ENCODE measurements at regions not wholly inside any gene's neighbourhood (a gene's known extent, or its start where the extent isn't known, plus 50 kb on each side); places are given as distances from the start of the nearest gene placed in this dataset.

DNA sequence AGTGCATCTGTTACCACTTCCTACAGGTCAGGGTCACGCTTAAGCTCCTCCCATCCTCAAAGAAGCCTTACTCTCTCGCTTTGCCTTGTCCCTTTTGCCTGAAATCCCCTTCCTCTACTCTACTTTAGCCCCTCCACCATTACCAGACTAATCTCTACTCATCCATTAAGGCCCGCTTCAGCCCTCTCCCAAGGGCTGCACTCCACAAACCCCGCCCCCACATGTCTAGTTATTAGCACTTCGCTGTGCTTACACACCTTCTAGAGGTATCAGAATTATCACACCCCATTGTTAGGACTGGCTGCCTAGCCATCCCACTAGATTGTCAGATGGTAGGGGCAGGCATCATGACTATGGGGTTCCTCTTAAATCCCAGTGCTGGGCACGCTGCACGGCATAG is 565.7 kb upstream of the WWC1 start:
- no peak overlapping the region for H2AFZ ChIP-seq
- no peak for DNase-seq
- in situ Hi-C loops (cut with MboI): loop anchor here (10.0 kb wide), 1 partner anchor 89 kb away; no protein-coding TSS in a partner anchor

DNA sequence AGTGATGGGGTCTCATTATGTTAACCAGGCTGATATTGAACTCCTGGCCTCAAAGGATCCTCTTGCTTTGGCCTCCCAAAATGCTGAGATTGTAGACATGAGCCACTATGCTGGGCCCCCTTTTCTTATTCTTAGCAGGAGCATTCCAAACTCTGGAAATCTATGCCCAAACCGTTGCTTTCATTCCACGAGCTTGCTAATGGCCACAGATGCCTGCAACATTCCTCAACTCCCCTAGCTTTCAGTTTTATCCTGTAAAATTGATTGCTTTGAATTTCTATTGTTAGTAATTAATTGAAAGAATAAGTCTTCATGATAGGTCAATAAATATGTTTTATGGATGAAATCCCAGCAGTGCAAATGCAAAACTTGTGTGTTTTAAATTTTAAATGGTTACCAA is 564.8 kb upstream of the WWC1 start:
- no peak for DNase-seq
- H3K27ac ChIP-seq: no peak overlapping the region
- no peaks in the 10 kb centered on the region for H3K9me3 ChIP-seq (ENCODE audit: low read depth)

More for the DNA sequence above, 565.7 kb upstream of the WWC1 start:
- Histone ChIP-seq H3K4me1 (ENCODE audit: insufficient read depth) (peaks cover 41% of the 10 kb centered on the region), H3K79me2 (ENCODE audit: insufficient read depth) (no peaks in the 10 kb centered on the region), H3F3A (ENCODE audit: insufficient read depth) (peaks cover 27% of the 10 kb centered on the region), H3K9ac (no peak overlapping the region), H3K4me3 (no peak overlapping the region), H3K4me2 (ENCODE audit: unreplicated experiment) (no peak overlapping the region), H4K20me1 (ENCODE audit: insufficient read depth) (no peaks in the 10 kb centered on the region), H3K27ac (no peak overlapping the region), H3K9me3 (ENCODE audit: low read depth) (no peaks in the 10 kb centered on the region), H3K27me3 (replicated peaks; ENCODE audit: insufficient read depth) (no peaks in the 10 kb centered on the region), H3K36me3 (ENCODE audit: low read depth) (no peaks in the 10 kb centered on the region), H3K9me2 (ENCODE audit: insufficient read depth) (no peaks in the 10 kb centered on the region)
- no peak for TF ChIP-seq EZH2phosphoT487 (IDR thresholded peaks at IDR 0.05; ENCODE audit: insufficient read depth, low read depth)
- no peak for TF ChIP-seq EZH2 (IDR thresholded peaks at IDR 0.05; ENCODE audit: insufficient read depth, poor library complexity, severe bottlenecking)
- WGBS, 2 experiments (ENCODE audit: low coverage in 1 of 2, low lambda C conversion rate in 2 of 2, missing lambda C conversion rate in 2 of 2): 91 to 95% methylated on average over 7 of the region's 7 CpGs

DNA sequence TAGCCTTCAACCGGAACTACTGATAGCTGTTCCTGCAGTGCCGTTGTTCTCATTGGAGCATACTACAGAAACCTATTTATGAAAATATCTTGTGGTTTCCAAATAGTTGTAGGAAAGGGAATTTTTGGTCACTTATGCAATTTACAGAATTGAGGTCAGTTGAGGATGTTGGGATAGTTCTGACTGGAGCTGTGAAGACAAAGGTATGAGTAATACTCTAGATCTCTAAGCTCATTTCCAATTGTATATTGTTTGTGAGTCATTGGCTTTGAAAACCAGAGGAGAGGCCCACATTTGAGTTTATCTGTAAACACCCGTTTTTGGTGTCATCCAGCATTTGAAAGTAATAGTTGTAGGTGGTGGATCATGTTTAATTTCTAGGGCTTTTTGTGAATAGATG is 561.3 kb upstream of the WWC1 start:
- Histone ChIP-seq H3K9ac (peak overlapping the region; percentile 46), H3K4me1 (ENCODE audit: insufficient read depth) (peaks cover 41% of the 10 kb centered on the region), H2AFZ (no peak overlapping the region), H3K79me2 (ENCODE audit: insufficient read depth) (no peaks in the 10 kb centered on the region), H4K20me1 (ENCODE audit: insufficient read depth) (no peaks in the 10 kb centered on the region), H3K4me3 (no peak overlapping the region), H3F3A (ENCODE audit: insufficient read depth) (peaks cover 40% of the 10 kb centered on the region), H3K4me2 (ENCODE audit: unreplicated experiment) (peak overlapping the region; percentile 32), H3K9me3 (ENCODE audit: low read depth) (no peaks in the 10 kb centered on the region), H3K9me2 (ENCODE audit: insufficient read depth) (no peaks in the 10 kb centered on the region), H3K27me3 (replicated peaks; ENCODE audit: insufficient read depth) (no peaks in the 10 kb centered on the region), H3K27ac (peak overlapping the region; percentile 86), H3K36me3 (ENCODE audit: low read depth) (no peaks in the 10 kb centered on the region)
- TF ChIP-seq EZH2 (IDR thresholded peaks at IDR 0.05; ENCODE audit: insufficient read depth, poor library complexity, severe bottlenecking) (no peak), EZH2phosphoT487 (IDR thresholded peaks at IDR 0.05; ENCODE audit: insufficient read depth, low read depth) (no peak)
- WGBS, 2 experiments (ENCODE audit: low coverage in 1 of 2, low lambda C conversion rate in 2 of 2, missing lambda C conversion rate in 2 of 2): 3% methylated on average over 3 of the region's 3 CpGs
- in situ Hi-C loops (cut with MboI): no loop called here
- DNase-seq: peak; percentile 96

More for the DNA sequence above, 564.8 kb upstream of the WWC1 start:
- no peak overlapping the region for H3K9ac ChIP-seq
- no peak overlapping the region for H3K4me3 ChIP-seq
- WGBS, 2 experiments (ENCODE audit: low coverage in 1 of 2, low lambda C conversion rate in 2 of 2, missing lambda C conversion rate in 2 of 2): 32 to 52% methylated on average over 2 of the region's 2 CpGs
- no peaks in the 10 kb centered on the region for H3K27me3 ChIP-seq (replicated peaks; ENCODE audit: insufficient read depth)
- H3K4me1 ChIP-seq (ENCODE audit: insufficient read depth): peaks cover 41% of the 10 kb centered on the region
- H4K20me1 ChIP-seq (ENCODE audit: insufficient read depth): no peaks in the 10 kb centered on the region
- H3K4me2 ChIP-seq (ENCODE audit: unreplicated experiment): no peak overlapping the region
- no peaks in the 10 kb centered on the region for H3K9me2 ChIP-seq (ENCODE audit: insufficient read depth)
- H3K79me2 ChIP-seq (ENCODE audit: insufficient read depth): no peaks in the 10 kb centered on the region
- in situ Hi-C loops (cut with MboI): loop anchor here (10.0 kb wide), 1 partner anchor 88 kb away; no protein-coding TSS in a partner anchor
- H2AFZ ChIP-seq: no peak overlapping the region
- no peak for TF ChIP-seq EZH2phosphoT487 (IDR thresholded peaks at IDR 0.05; ENCODE audit: insufficient read depth, low read depth)
- TF ChIP-seq EZH2 (IDR thresholded peaks at IDR 0.05; ENCODE audit: insufficient read depth, poor library complexity, severe bottlenecking): no peak
- H3F3A ChIP-seq (ENCODE audit: insufficient read depth): peaks cover 29% of the 10 kb centered on the region
- no peaks in the 10 kb centered on the region for H3K36me3 ChIP-seq (ENCODE audit: low read depth)

DNA sequence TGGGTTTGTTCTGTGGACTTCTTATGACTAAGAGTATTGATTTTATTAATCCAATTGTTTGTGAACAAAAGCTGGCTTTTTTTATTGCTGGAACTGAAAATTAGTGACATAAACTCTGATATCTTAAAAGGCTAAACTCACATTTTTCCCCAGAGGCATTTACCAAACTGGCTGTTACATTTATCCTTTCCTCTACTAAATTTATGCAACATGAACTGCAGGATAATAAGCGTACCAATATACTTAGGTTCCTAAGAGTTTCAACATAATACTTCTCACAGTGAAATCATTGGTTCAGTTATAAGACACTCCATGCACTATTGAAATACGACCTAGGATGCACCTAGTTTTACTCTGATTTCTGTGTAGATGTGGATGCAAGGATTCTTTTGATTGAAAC is 560.8 kb upstream of the WWC1 start:
- Histone ChIP-seq H3K9me3 (ENCODE audit: low read depth) (no peaks in the 10 kb centered on the region), H3K4me3 (no peak overlapping the region), H4K20me1 (ENCODE audit: insufficient read depth) (no peaks in the 10 kb centered on the region), H3K9ac (peak overlapping the region; percentile 46), H3K4me1 (ENCODE audit: insufficient read depth) (peaks cover 41% of the 10 kb centered on the region), H3K4me2 (ENCODE audit: unreplicated experiment) (peak overlapping the region; percentile 23), H2AFZ (no peak overlapping the region), H3K36me3 (ENCODE audit: low read depth) (no peaks in the 10 kb centered on the region), H3K9me2 (ENCODE audit: insufficient read depth) (no peaks in the 10 kb centered on the region), H3K27ac (peak overlapping the region; percentile 86), H3F3A (ENCODE audit: insufficient read depth) (peaks cover 40% of the 10 kb centered on the region), H3K27me3 (replicated peaks; ENCODE audit: insufficient read depth) (no peaks in the 10 kb centered on the region), H3K79me2 (ENCODE audit: insufficient read depth) (no peaks in the 10 kb centered on the region)
- no peak for DNase-seq
- no peak for TF ChIP-seq EZH2phosphoT487 (IDR thresholded peaks at IDR 0.05; ENCODE audit: insufficient read depth, low read depth)
- no peak for TF ChIP-seq EZH2 (IDR thresholded peaks at IDR 0.05; ENCODE audit: insufficient read depth, poor library complexity, severe bottlenecking)
- in situ Hi-C loops (cut with MboI): no loop called here
- 78 to 83% methylated on average over 2 of the region's 2 CpGs for WGBS, 2 experiments (ENCODE audit: low coverage in 1 of 2, low lambda C conversion rate in 2 of 2, missing lambda C conversion rate in 2 of 2)

DNA sequence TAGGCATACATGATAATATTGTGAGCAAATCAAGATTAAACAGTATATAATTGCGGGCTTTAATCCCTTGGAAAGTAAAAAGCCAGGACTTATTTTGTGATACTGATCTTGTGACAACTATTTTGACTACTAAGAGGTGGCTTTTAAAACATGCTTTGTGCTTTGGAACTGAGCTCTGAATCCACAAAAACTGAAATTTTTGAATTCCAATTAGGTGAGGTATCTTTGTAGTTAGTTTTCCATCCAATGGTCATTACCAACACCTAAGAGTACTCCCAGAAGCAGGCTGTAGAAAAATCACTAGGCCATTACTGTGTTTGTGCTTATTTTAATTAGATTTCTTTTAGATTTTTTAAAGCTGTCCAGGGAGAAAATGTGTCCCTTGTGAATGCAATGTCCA is 559.5 kb upstream of the WWC1 start:
- H4K20me1 ChIP-seq (ENCODE audit: insufficient read depth): no peaks in the 10 kb centered on the region
- H3K4me3 ChIP-seq: no peak overlapping the region
- peak overlapping the region; percentile 86 for H3K27ac ChIP-seq
- H3K4me1 ChIP-seq (ENCODE audit: insufficient read depth): peaks cover 41% of the 10 kb centered on the region
- in situ Hi-C loops (cut with MboI): no loop called here
- 96 to 100% methylated on average over 1 of the region's 1 CpG for WGBS, 2 experiments (ENCODE audit: low coverage in 1 of 2, low lambda C conversion rate in 2 of 2, missing lambda C conversion rate in 2 of 2)
- no peaks in the 10 kb centered on the region for H3K27me3 ChIP-seq (replicated peaks; ENCODE audit: insufficient read depth)
- no peak for DNase-seq
- TF ChIP-seq EZH2phosphoT487 (IDR thresholded peaks at IDR 0.05; ENCODE audit: insufficient read depth, low read depth): no peak
- no peak for TF ChIP-seq EZH2 (IDR thresholded peaks at IDR 0.05; ENCODE audit: insufficient read depth, poor library complexity, severe bottlenecking)
- 0 out of 2 replicates have a peak overlapping the region, but pooled peaks have one; percentile 19 for H2AFZ ChIP-seq
- H3K9ac ChIP-seq: no peak overlapping the region
- H3F3A ChIP-seq (ENCODE audit: insufficient read depth): peaks cover 40% of the 10 kb centered on the region
- peak overlapping the region; percentile 0 for H3K4me2 ChIP-seq (ENCODE audit: unreplicated experiment)
- no peaks in the 10 kb centered on the region for H3K9me3 ChIP-seq (ENCODE audit: low read depth)
- H3K9me2 ChIP-seq (ENCODE audit: insufficient read depth): no peaks in the 10 kb centered on the region
- no peaks in the 10 kb centered on the region for H3K79me2 ChIP-seq (ENCODE audit: insufficient read depth)
- H3K36me3 ChIP-seq (ENCODE audit: low read depth): no peaks in the 10 kb centered on the region
